ENCODE measurements at regions not wholly inside any gene's neighbourhood (a gene's known extent, or its start where the extent isn't known, plus 50 kb on each side); places are given as distances from the start of the nearest gene placed in this dataset.

- Histone ChIP-seq H4K20me1 (ENCODE audit: insufficient read depth, low read length) (no peaks in the 10 kb centered on the region), H3K79me2 (ENCODE audit: insufficient read depth, low read length) (no peaks in the 10 kb centered on the region), H3K36me3 (ENCODE audit: insufficient read depth, low read length) (no peaks in the 10 kb centered on the region), H3K4me2 (ENCODE audit: insufficient read depth, low read length) (peak overlapping the region; percentile 48), H3K27ac (ENCODE audit: low read length) (peak overlapping the region; percentile 81), H2AFZ (ENCODE audit: low read depth, low read length) (peak overlapping the region; percentile 88), H3K4me3 (ENCODE audit: low read depth in 1 of 2, low read length in 2 of 2) (peak overlapping the region in 1 of 2 experiments; percentile 38; a peak in 2 of 4 replicates), H3K27me3 (ENCODE audit: insufficient read depth, low read length, poor library complexity) (no peaks in the 10 kb centered on the region), H3K9ac (ENCODE audit: low read depth, low read length) (peak overlapping the region; percentile 12; the same call in 1 of the 2 replicates), H3K9me3 (ENCODE audit: insufficient read depth, low read length, severe bottlenecking) (peaks cover 4% of the 10 kb centered on the region), H3K4me1 (ENCODE audit: insufficient read depth, low read length) (peaks cover 16% of the 10 kb centered on the region)
- TF ChIP-seq CTCF (IDR thresholded peaks at IDR 0.05; ENCODE audit: borderline replicate concordance, extremely low read depth, low read length, poor library complexity, severe bottlenecking), result no peak
- TF ChIP-seq EZH2 (IDR thresholded peaks at IDR 0.05; ENCODE audit: borderline replicate concordance, low read depth, low read length, severe bottlenecking), result no peak
- DNase-seq (peak; percentile 79), ATAC-seq (ENCODE audit: insufficient read depth, low read depth) (peak; percentile 99)
Observed at GRCh38 chr14:65243766-65244442, 141.6 kb upstream of the MAX start.

GRCh38 chr14:65249471-65250161 lies 147.3 kb upstream of the MAX start:
- Histone ChIP-seq H3K27me3 (ENCODE audit: insufficient read depth, low read length, poor library complexity) (no peaks in the 10 kb centered on the region), H2AFZ (ENCODE audit: low read depth, low read length) (no peak overlapping the region), H3K79me2 (ENCODE audit: insufficient read depth, low read length) (no peaks in the 10 kb centered on the region), H3K27ac (ENCODE audit: low read length) (no peak overlapping the region), H3K36me3 (ENCODE audit: insufficient read depth, low read length) (no peaks in the 10 kb centered on the region), H4K20me1 (ENCODE audit: insufficient read depth, low read length) (no peaks in the 10 kb centered on the region), H3K4me3 (ENCODE audit: low read depth in 1 of 2, low read length in 2 of 2) (no peak overlapping the region), H3K4me2 (ENCODE audit: insufficient read depth, low read length) (no peak overlapping the region), H3K9ac (ENCODE audit: low read depth, low read length) (no peak overlapping the region), H3K9me3 (ENCODE audit: insufficient read depth, low read length, severe bottlenecking) (peaks cover 1% of the 10 kb centered on the region), H3K4me1 (ENCODE audit: insufficient read depth, low read length) (peaks cover 14% of the 10 kb centered on the region)
- TF ChIP-seq EZH2 (IDR thresholded peaks at IDR 0.05; ENCODE audit: borderline replicate concordance, low read depth, low read length, severe bottlenecking) (no peak), CTCF (IDR thresholded peaks at IDR 0.05; ENCODE audit: borderline replicate concordance, extremely low read depth, low read length, poor library complexity, severe bottlenecking) (no peak)
- ATAC-seq (ENCODE audit: insufficient read depth, low read depth) (no peak), DNase-seq (no peak)

GRCh38 chr14:65250162-65250495 lies 147.8 kb upstream of the MAX start:
- Histone ChIP-seq H3K4me1 (ENCODE audit: insufficient read depth, low read length) (peaks cover 17% of the 10 kb centered on the region), H3K27me3 (ENCODE audit: insufficient read depth, low read length, poor library complexity) (no peaks in the 10 kb centered on the region), H3K79me2 (ENCODE audit: insufficient read depth, low read length) (no peaks in the 10 kb centered on the region), H3K36me3 (ENCODE audit: insufficient read depth, low read length) (no peaks in the 10 kb centered on the region), H3K27ac (ENCODE audit: low read length) (no peak overlapping the region), H2AFZ (ENCODE audit: low read depth, low read length) (no peak overlapping the region), H3K4me2 (ENCODE audit: insufficient read depth, low read length) (no peak overlapping the region), H3K4me3 (ENCODE audit: low read depth in 1 of 2, low read length in 2 of 2) (no peak overlapping the region), H4K20me1 (ENCODE audit: insufficient read depth, low read length) (no peaks in the 10 kb centered on the region), H3K9me3 (ENCODE audit: insufficient read depth, low read length, severe bottlenecking) (no peaks in the 10 kb centered on the region), H3K9ac (ENCODE audit: low read depth, low read length) (no peak overlapping the region)
- no peak for DNase-seq
- ATAC-seq (ENCODE audit: insufficient read depth, low read depth), result no peak
- TF ChIP-seq EZH2 (IDR thresholded peaks at IDR 0.05; ENCODE audit: borderline replicate concordance, low read depth, low read length, severe bottlenecking), result no peak
- no peak for TF ChIP-seq CTCF (IDR thresholded peaks at IDR 0.05; ENCODE audit: borderline replicate concordance, extremely low read depth, low read length, poor library complexity, severe bottlenecking)

Data from DND-41 (cell line).